ENCODE measurements at regions not wholly inside any gene's neighbourhood (a gene's known extent, or its start where the extent isn't known, plus 50 kb on each side); places are given as distances from the start of the nearest gene placed in this dataset.
"Not testable (repeated sequence)": the region's sequence is repeated elsewhere in the genome, so short reads cannot be mapped to it uniquely, and the experiment has no call there.

DNA sequence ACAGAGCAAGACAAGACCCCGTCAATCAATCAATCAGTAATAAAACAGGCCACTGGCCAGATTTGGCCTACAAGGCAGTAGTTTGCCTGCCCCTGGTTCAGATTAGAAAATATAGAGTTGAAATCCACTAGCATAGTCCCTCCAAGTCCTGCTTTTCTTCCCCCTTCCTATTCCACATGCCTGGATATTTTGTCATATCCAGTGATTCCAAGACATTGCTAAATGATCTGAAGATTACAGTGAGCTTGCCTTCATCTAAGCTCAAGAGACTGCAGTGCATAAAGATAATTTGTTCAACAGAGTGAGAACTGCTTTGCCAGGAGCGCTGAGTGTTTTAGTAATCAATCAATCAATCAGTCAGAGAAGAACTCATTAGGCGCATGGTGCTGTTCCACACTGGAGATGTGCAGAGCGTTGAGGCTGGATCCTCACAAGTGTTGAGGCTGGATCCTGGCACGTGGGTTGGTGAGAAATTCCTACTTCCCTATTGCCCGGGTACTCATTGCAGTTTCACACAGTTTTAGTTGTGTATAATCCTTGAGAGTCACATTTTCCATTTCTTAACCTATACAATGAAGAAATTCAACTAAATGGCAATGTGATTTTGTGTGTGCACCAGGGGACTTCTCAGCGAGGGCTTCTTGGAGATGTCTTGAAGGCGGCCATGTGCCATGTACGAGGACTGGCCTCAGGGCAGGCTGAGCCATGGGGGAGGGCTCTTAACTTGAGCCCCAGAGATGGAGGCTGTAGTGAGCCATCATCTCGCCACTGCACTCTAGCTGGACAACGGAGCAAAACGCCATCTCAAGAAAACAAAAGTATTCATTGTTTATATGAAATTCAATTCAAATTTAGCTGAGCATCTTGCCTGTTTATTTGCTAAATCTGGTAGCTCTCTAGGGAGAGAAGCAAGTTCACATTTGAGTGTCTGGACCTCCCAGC is 76.3 kb downstream of the TOMM20 start:
- no peak for TF ChIP-seq CTCF (IDR thresholded peaks at IDR 0.05; ENCODE audit: low read depth, low read length, missing control alignments)
- DNase-seq (ENCODE audit: low read depth) = no peak
- in situ Hi-C loops (cut with HindIII; ENCODE audit: low sequenced_read_pairs) = no loop called here
- H3K4me3 ChIP-seq (ENCODE audit: low read depth, low read length) = no peak overlapping the region

DNA sequence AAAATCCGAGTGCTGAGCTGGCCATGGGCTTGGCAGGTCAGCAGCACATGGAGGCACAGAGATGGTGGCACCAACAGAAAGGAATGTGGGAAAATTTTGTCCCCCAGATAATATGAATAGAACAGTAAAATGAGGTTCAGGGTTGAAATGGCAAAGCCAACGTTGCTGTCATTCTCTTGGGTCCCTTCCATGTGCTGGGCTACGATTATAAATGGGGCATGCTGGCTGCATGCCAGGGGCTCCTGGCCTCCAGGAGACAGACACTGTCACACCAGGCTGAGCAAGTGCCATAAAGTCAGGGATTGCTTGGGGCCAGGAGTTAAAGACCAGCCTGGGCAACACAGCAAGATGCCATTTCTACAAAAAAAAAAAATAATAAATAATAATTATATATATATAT is 77.1 kb downstream of the TOMM20 start:
- TF ChIP-seq CTCF (IDR thresholded peaks at IDR 0.05; ENCODE audit: low read depth, low read length, missing control alignments) = no peak
- in situ Hi-C loops (cut with HindIII; ENCODE audit: low sequenced_read_pairs) = no loop called here
- no peak overlapping the region for H3K4me3 ChIP-seq (ENCODE audit: low read depth, low read length)
- no peak for DNase-seq (ENCODE audit: low read depth)

- no peak overlapping the region for H3K4me3 ChIP-seq (ENCODE audit: low read depth, low read length)
- in situ Hi-C loops (cut with HindIII; ENCODE audit: low sequenced_read_pairs) = no loop called here
- no peak for TF ChIP-seq CTCF (IDR thresholded peaks at IDR 0.05; ENCODE audit: low read depth, low read length, missing control alignments)
- DNase-seq (ENCODE audit: low read depth) = no peak
Measured at GRCh38 chr1:235050911-235051360, 77.7 kb downstream of the TOMM20 start.

DNA sequence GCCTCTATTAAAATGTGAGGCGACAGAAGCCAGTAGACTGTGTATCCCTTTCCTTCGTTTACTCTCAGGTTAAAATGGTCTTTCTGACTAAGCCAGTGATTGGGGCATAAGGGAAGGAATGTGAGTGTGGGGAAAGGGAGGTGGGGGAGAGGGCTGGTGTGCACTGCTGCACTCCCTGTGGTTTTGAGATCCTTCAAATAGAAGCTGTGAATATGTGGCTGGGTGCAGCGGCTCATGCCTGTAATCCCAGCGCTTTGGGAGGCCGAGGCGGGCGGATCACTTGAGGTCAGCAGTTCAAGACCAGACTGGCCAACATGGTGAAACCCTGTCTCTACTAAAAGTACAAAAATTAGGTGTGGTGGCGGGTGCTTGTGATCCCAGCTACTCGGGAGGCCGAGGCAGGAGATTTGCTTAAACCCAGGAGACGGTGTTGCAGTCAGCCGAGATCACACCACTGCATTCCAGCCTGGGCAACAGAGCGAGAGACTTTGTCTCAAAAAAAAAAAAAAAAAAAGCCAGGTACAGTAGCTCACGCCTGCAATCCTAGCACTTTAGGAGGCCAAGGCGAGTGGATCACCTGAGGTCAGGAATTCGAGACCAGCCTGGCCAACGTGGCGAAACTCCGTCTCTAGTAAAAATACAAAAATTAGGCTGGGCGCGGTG is 78.8 kb downstream of the TOMM20 start:
- DNase-seq (ENCODE audit: low read depth); H3K4me3 ChIP-seq (ENCODE audit: low read depth, low read length); in situ Hi-C loops (cut with HindIII; ENCODE audit: low sequenced_read_pairs): not testable (repeated sequence)

GRCh38 chr1:235049217-235049616 is 79.4 kb downstream of the TOMM20 start:
- H3K4me3 ChIP-seq (ENCODE audit: low read depth, low read length) = no peak overlapping the region
- DNase-seq (ENCODE audit: low read depth) = no peak
- in situ Hi-C loops (cut with HindIII; ENCODE audit: low sequenced_read_pairs) = no loop called here
- no peak for TF ChIP-seq CTCF (IDR thresholded peaks at IDR 0.05; ENCODE audit: low read depth, low read length, missing control alignments)

DNA sequence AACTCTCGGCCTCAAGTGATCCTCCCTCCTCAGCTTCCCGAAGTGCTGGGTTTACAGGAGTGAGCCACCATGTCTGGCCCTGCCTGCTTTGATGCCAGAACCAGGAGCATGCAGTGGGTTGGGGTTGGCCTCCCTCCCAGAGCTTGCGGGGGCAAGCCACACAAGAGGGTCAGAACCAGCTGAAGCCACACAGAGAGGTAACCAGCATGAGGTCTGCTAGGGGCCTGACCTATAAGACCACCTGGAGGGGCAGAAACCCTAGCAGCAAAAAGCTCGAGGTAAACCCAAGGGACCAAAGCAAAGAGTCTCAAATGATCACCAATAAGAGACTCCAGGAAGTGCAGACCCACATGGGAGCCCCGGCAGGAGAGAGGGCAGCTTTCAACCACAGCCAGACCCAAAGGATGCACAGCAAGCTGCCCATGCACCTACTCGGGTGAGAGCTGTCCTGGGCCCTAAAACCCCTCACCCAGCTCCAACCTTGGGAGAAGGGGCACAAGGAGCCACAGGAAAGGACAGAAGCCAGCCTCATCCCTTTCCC is 81.2 kb downstream of the TOMM20 start:
- DNase-seq (ENCODE audit: low read depth) = peak; percentile 38
- H3K4me3 ChIP-seq (ENCODE audit: low read depth, low read length) = no peak overlapping the region
- in situ Hi-C loops (cut with HindIII; ENCODE audit: low sequenced_read_pairs) = no loop called here
- no peak for TF ChIP-seq CTCF (IDR thresholded peaks at IDR 0.05; ENCODE audit: low read depth, low read length, missing control alignments)

Data from astrocyte of the cerebellum (primary cell).